H1 (cell line): ENCODE measurements at regions not wholly inside any gene's neighbourhood (a gene's known extent, or its start where the extent isn't known, plus 50 kb on each side); places are given as distances from the start of the nearest gene placed in this dataset.

Experiments
- CTCF ChIA-PET: fragments of 300-600 bp; sonication (Branson Sonifier 250); formaldehyde crosslinking; loops from one replicate; lab custom pipeline; 2021; ENCODE audit not compliant: partially characterized antibody; lab: Charles Lee
- POLR2A ChIA-PET: fragments of 300-600 bp; sonication (Branson Sonifier 250); formaldehyde crosslinking; loops from one replicate; lab custom pipeline; 2021; ENCODE audit warnings: inconsistent platforms; ENCODE audit not compliant: partially characterized antibody; lab: Charles Lee
- DNase-seq, 2 experiments: peaks; one replicate each; pipeline versions ENCODE4 v3.0.0 to v3.0.0-alpha.2; 2010 to 2022; ENCODE audit warnings: low spot score in 2 of 2, low read depth in 1 of 2, mixed read lengths in 1 of 2
- FAIRE-seq: peaks from 2 replicates; lab custom pipeline; 2011; peaks lifted over from hg19 to GRCh38; lab: Jason Lieb, UNC
- H2AFZ ChIP-seq: 2 replicates; pipeline ENCODE4 v1.8.1; 2012; ENCODE audit warnings: low read length, inconsistent platforms
- H2AK5ac ChIP-seq: 2 replicates; pipeline ENCODE4 v1.6.1; 2013; ENCODE audit warnings: low read depth, low read length
- H2BK120ac ChIP-seq: replicated peaks from 2 replicates; pipeline ENCODE3; 2013; ENCODE audit warnings: low read depth, low read length, inconsistent platforms
- H2BK12ac ChIP-seq: 2 replicates; pipeline ENCODE4 v1.6.1; 2013; ENCODE audit warnings: low read depth, low read length
- H2BK15ac ChIP-seq: 2 replicates; pipeline ENCODE4 v1.6.1; 2013; ENCODE audit warnings: low read length
- H2BK20ac ChIP-seq: 2 replicates; pipeline ENCODE4 v1.6.1; 2013; ENCODE audit warnings: low read length
- H2BK5ac ChIP-seq: 2 replicates; pipeline ENCODE4 v1.6.1; 2013; ENCODE audit warnings: low read depth, low read length
- H3K14ac ChIP-seq: 2 replicates; pipeline ENCODE4 v1.6.1; 2013; ENCODE audit warnings: inconsistent platforms; ENCODE audit not compliant: insufficient read length
- H3K18ac ChIP-seq: 2 replicates; pipeline ENCODE4 v1.6.1; 2013; ENCODE audit warnings: low read length; ENCODE audit errors: extremely low read depth
- H3K23ac ChIP-seq: 2 replicates; pipeline ENCODE4 v1.6.1; 2013; ENCODE audit warnings: inconsistent platforms; ENCODE audit not compliant: insufficient read length
- H3K23me2 ChIP-seq: 2 replicates; pipeline ENCODE4 v1.6.1; 2013; ENCODE audit warnings: low read depth, low read length
- H3K27ac ChIP-seq: 2 replicates; pipeline ENCODE4 v1.6.1; 2011; ENCODE audit warnings: low read depth, low read length, inconsistent platforms
- H3K27me3 ChIP-seq, 4 experiments: replicated peaks in 1 of 4; 1 replicate in 1 of 4; 2 replicates in 3 of 4; pipeline versions ENCODE4 v1.6.1 to v1.8.1; 2011 to 2013; ENCODE audit warnings: low read length in 3 of 4, mild to moderate bottlenecking in 3 of 4, inconsistent platforms in 2 of 4, mixed read lengths in 2 of 4, moderate library complexity in 1 of 4; ENCODE audit not compliant: control insufficient read depth in 3 of 4, insufficient read depth in 3 of 4; ENCODE audit errors: extremely low read depth in 1 of 4
- H3K36me3 ChIP-seq, 4 experiments: 2 replicates each; pipeline versions ENCODE4 v1.6.1 to v1.8.1; 2011 to 2013; ENCODE audit warnings: mild to moderate bottlenecking in 4 of 4, low read length in 3 of 4, moderate library complexity in 2 of 4, control low read depth in 1 of 4, inconsistent platforms in 1 of 4; ENCODE audit not compliant: insufficient read depth in 4 of 4, control insufficient read depth in 2 of 4
- H3K4ac ChIP-seq: replicated peaks from 2 replicates; pipeline ENCODE3; 2013; ENCODE audit warnings: low read length, low read depth, mixed read lengths, inconsistent platforms; ENCODE audit not compliant: insufficient read length
- H3K4me1 ChIP-seq, 4 experiments: replicated peaks in 1 of 4; 1 replicate in 1 of 4; 2 replicates in 3 of 4; pipeline versions ENCODE4 v1.6.1 to v1.8.1; 2011 to 2013; ENCODE audit warnings: low read length in 3 of 4, inconsistent platforms in 2 of 4, mixed read lengths in 1 of 4; ENCODE audit not compliant: insufficient read depth in 4 of 4, control insufficient read depth in 3 of 4
- H3K4me2 ChIP-seq, 2 experiments: 2 replicates each; pipeline versions ENCODE4 v1.6.1 to v1.8.1; 2011 to 2013; ENCODE audit warnings: low read depth in 2 of 2, low read length in 2 of 2, control low read depth in 1 of 2, inconsistent platforms in 1 of 2, mild to moderate bottlenecking in 1 of 2; ENCODE audit not compliant: insufficient read depth in 1 of 2
- H3K4me3 ChIP-seq, 4 experiments: fragments of 200-600, 300-600 bp in 1 of 4; sonication (generic), shearing (Covaris generic), sonication (Bioruptor Twin) in 1 of 4; 2 replicates each; pipeline versions ENCODE4 v1.5.1 to v1.8.1; 2011 to 2016; ENCODE audit warnings: low read length in 4 of 4, low read depth in 3 of 4, control low read depth in 2 of 4, inconsistent platforms in 2 of 4, mild to moderate bottlenecking in 2 of 4, mixed read lengths in 1 of 4, moderate library complexity in 1 of 4; ENCODE audit not compliant: insufficient read depth in 2 of 4; ENCODE audit errors: extremely low read depth in 1 of 4
- H3K56ac ChIP-seq: replicated peaks from 2 replicates; pipeline ENCODE3; 2013; ENCODE audit warnings: low read depth, mild to moderate bottlenecking, mixed read lengths, low read length, inconsistent platforms; ENCODE audit not compliant: insufficient read length
- H3K79me1 ChIP-seq: 2 replicates; pipeline ENCODE4 v1.6.1; 2013; ENCODE audit warnings: low read depth, low read length, control low read depth
- H3K79me2 ChIP-seq, 2 experiments: 2 replicates each; pipeline versions ENCODE4 v1.6.1 to v1.8.1; 2012 to 2013; ENCODE audit warnings: low read length in 2 of 2, mild to moderate bottlenecking in 2 of 2, inconsistent platforms in 1 of 2; ENCODE audit not compliant: insufficient read depth in 2 of 2, control insufficient read depth in 1 of 2
- H3K9ac ChIP-seq, 4 experiments: replicated peaks in 1 of 4; 1 replicate in 1 of 4; 2 replicates in 3 of 4; pipeline versions ENCODE4 v1.6.1 to v1.8.1; 2011 to 2013; ENCODE audit warnings: low read depth in 3 of 4, low read length in 3 of 4, control low read depth in 2 of 4, mild to moderate bottlenecking in 2 of 4, moderate library complexity in 2 of 4, inconsistent platforms in 1 of 4; ENCODE audit errors: extremely low read depth in 1 of 4
- H3K9me3 ChIP-seq, 2 experiments: 2 replicates each; pipeline versions ENCODE4 v1.6.1 to v1.8.1; 2012 to 2013; ENCODE audit warnings: mild to moderate bottlenecking in 2 of 2, moderate library complexity in 2 of 2, control low read depth in 1 of 2, inconsistent platforms in 1 of 2, low read depth in 1 of 2, low read length in 1 of 2, mixed read lengths in 1 of 2; ENCODE audit not compliant: insufficient read depth in 2 of 2
- H4K20me1 ChIP-seq, 2 experiments: replicated peaks in 1 of 2; 2 replicates each; pipeline versions ENCODE3 to v1.8.1; 2011 to 2013; ENCODE audit warnings: inconsistent platforms in 2 of 2, low read length in 2 of 2, mild to moderate bottlenecking in 1 of 2; ENCODE audit not compliant: insufficient read depth in 2 of 2, control insufficient read depth in 1 of 2
- H4K5ac ChIP-seq: 2 replicates; pipeline ENCODE4 v1.6.1; 2013; ENCODE audit warnings: low read length, low read depth, mixed read lengths, inconsistent platforms; ENCODE audit not compliant: insufficient read length
- H4K8ac ChIP-seq: 2 replicates; pipeline ENCODE4 v1.8.0; 2013; ENCODE audit warnings: mild to moderate bottlenecking, moderate library complexity, low read length, inconsistent platforms; ENCODE audit not compliant: insufficient read depth; ENCODE audit errors: extremely low read depth
- H4K91ac ChIP-seq: replicated peaks from 2 replicates; pipeline ENCODE3; 2013; ENCODE audit warnings: low read length, mixed read lengths, inconsistent platforms; ENCODE audit not compliant: insufficient read length
- ASH2L ChIP-seq: fragments of 200-600, 300-600 bp; sonication (generic); IDR thresholded peaks from one replicate; pipeline ENCODE4 v1.7.1; 2017; ENCODE audit warnings: low read length
- CBX8 ChIP-seq: fragments of 300-800, 300-1000 bp; sonication (generic); IDR thresholded peaks from 2 replicates; pipeline ENCODE4 v1.7.1; 2016; ENCODE audit warnings: low read depth, low read length, borderline replicate concordance
- CHD2 ChIP-seq: IDR thresholded peaks from 2 replicates; pipeline ENCODE4 v1.6.1; 2012; ENCODE audit warnings: low read length, improper control_type of control experiment
- CREB1 ChIP-seq: IDR thresholded peaks from 2 replicates; pipeline ENCODE4 v1.6.1; 2012; ENCODE audit warnings: inconsistent platforms
- EGR1 ChIP-seq: IDR thresholded peaks from 2 replicates; pipeline ENCODE4 v1.6.1; 2011; ENCODE audit warnings: low read depth, low read length, borderline replicate concordance
- RFX5 ChIP-seq: IDR thresholded peaks from 2 replicates; pipeline ENCODE4 v1.6.1; 2011; ENCODE audit warnings: low read depth, low read length, improper control_type of control experiment, borderline replicate concordance
- SUZ12 ChIP-seq: fragments of 200-600 bp; sonication (generic); IDR thresholded peaks from 2 replicates; pipeline ENCODE4 v1.6.1; 2012; ENCODE audit warnings: mild to moderate bottlenecking, inconsistent platforms, low read length, moderate library complexity, mixed read lengths
- WGBS, 2 experiments: shearing (Covaris generic) in 1 of 2; methylation state at CpG; one replicate each; pipeline versions ENCODE4 v1.1.6 to v1.1.7; 2013 to 2015; ENCODE audit warnings: low lambda C conversion rate in 2 of 2, mixed read lengths in 2 of 2, inconsistent platforms in 1 of 2, low coverage in 1 of 2, missing lambda C conversion rate in 1 of 2; ENCODE audit not compliant: insufficient replicate concordance in 2 of 2, insufficient coverage in 1 of 2, insufficient read length in 1 of 2; ENCODE audit errors: extremely low coverage in 1 of 2, missing lambda C conversion rate in 1 of 2; 5-methylcytosine and 5-hydroxymethylcytosine counted together
- TF ChIP-seq, protein P1 (sequence below): IDR thresholded peaks from 2 replicates; pipeline ENCODE4 v1.6.1; 2011; ENCODE audit warnings: low read length, improper control_type of control experiment

- Histone ChIP-seq H2BK120ac (no peak overlapping the region), H3K36me3 (no peaks in the 10 kb centered on the region), H3K4me3 (no peak overlapping the region), H2BK5ac (no peak overlapping the region), H2AK5ac (no peak overlapping the region), H3K9ac (no peak overlapping the region), H2BK12ac (no peak overlapping the region), H3K79me2 (no peaks in the 10 kb centered on the region), H3K56ac (no peak overlapping the region), H4K91ac (no peak overlapping the region), H3K27ac (no peak overlapping the region), H2BK15ac (no peak overlapping the region), H3K4me2 (no peak overlapping the region), H2AFZ (no peak overlapping the region), H3K18ac (no peak overlapping the region), H4K5ac (no peak overlapping the region), H3K27me3 (no peaks in the 10 kb centered on the region), H3K79me1 (no peaks in the 10 kb centered on the region), H3K14ac (no peak overlapping the region), H4K20me1 (no peaks in the 10 kb centered on the region), H2BK20ac (no peak overlapping the region), H3K23me2 (no peaks in the 10 kb centered on the region), H3K4ac (no peak overlapping the region), H3K9me3 (no peaks in the 10 kb centered on the region), H3K23ac (no peak overlapping the region), H4K8ac (no peak overlapping the region), H3K4me1 (no peaks in the 10 kb centered on the region)
- 84% methylated on average over 2 of the region's 2 CpGs; no CpG with 5 or more reads in 1 of the 2 experiments for WGBS, 2 experiments
- POLR2A ChIA-PET, result no interaction called here
- DNase-seq, result no peak
- TF ChIP-seq CHD2, result no peak
- TF ChIP-seq RFX5, result no peak
- TF ChIP-seq SUZ12, result no peak
- no peak for TF ChIP-seq EGR1
- TF ChIP-seq ASH2L, result no peak
- TF ChIP-seq CBX8, result no peak
- no peak for TF ChIP-seq CREB1
- TF ChIP-seq, protein P1, sequence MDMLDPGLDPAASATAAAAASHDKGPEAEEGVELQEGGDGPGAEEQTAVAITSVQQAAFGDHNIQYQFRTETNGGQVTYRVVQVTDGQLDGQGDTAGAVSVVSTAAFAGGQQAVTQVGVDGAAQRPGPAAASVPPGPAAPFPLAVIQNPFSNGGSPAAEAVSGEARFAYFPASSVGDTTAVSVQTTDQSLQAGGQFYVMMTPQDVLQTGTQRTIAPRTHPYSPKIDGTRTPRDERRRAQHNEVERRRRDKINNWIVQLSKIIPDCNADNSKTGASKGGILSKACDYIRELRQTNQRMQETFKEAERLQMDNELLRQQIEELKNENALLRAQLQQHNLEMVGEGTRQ, result no peak
- FAIRE-seq, result no peak
- CTCF ChIA-PET, result no interaction called here
Measured at GRCh38 chr1:82870332-82870731, 1069.6 kb downstream of the ADGRL2 start.
